Activated CD4-positive, alpha-beta T cell treated with anti-CD3 and anti-CD28 coated beads, Interleukin-2, amount 10 ng/mL, durations not matched to agents 7 days and 5 days (primary cell): ENCODE measurements at regions not wholly inside any gene's neighbourhood (a gene's known extent, or its start where the extent isn't known, plus 50 kb on each side); places are given as distances from the start of the nearest gene placed in this dataset.
"Not testable (repeated sequence)": the region's sequence is repeated elsewhere in the genome, so short reads cannot be mapped to it uniquely, and the experiment has no call there.

Experiments
- CTCF ChIA-PET: fragments of 350-600 bp; sonication (Branson Sonifier 250); formaldehyde crosslinking; loops from one replicate; lab custom pipeline; 2021; ENCODE audit warnings: antibody characterized with exemption; lab: Charles Lee
- POLR2A ChIA-PET: fragments of 350-600 bp; sonication (Branson Sonifier 250); formaldehyde crosslinking; loops from one replicate; lab custom pipeline; 2021; ENCODE audit warnings: antibody characterized with exemption; lab: Charles Lee
- DNase-seq: peaks from one replicate; pipeline ENCODE4 v3.0.0-alpha.2; 2020
- H3K27ac Mint-ChIP-seq: one replicate; pipeline ENCODE4 v1.8.0; 2021; ENCODE audit warnings: mild to moderate bottlenecking, moderate library complexity, mixed read lengths
- H3K27me3 Mint-ChIP-seq: one replicate; pipeline ENCODE4 v1.8.0; 2021; ENCODE audit warnings: mixed read lengths
- H3K36me3 Mint-ChIP-seq: one replicate; pipeline ENCODE4 v1.8.0; 2021; ENCODE audit warnings: low read depth, mixed read lengths
- H3K4me1 Mint-ChIP-seq: one replicate; pipeline ENCODE4 v1.8.0; 2021; ENCODE audit warnings: mixed read lengths
- H3K4me3 Mint-ChIP-seq: one replicate; pipeline ENCODE4 v1.8.0; 2021; ENCODE audit warnings: mild to moderate bottlenecking, moderate library complexity, mixed read lengths
- H3K9me3 Mint-ChIP-seq: one replicate; pipeline ENCODE4 v1.8.0; 2021; ENCODE audit warnings: mixed read lengths

DNA sequence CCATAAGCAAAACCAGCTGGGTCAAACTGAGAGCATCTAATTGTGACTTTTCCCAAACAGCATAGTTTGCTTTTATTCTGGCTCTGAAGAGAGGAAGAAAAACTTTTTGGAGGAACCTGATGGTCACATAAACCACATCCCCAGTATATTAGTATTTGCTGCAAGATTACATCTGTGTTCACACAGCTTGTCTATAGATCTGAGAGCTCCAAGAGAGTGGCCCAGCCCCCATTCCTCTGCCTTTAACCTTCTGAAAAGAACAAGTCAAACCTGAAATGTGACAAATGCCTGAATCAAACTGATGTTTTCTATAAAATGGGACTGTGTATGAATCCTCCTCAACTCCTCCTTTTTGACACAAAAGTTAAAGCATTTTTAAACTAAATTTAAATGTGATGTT is 435.2 kb downstream of the ZNF479 start:
- H3K9me3 Mint-ChIP-seq, result peaks cover 44% of the 10 kb centered on the region
- CTCF ChIA-PET, H3K27ac Mint-ChIP-seq, H3K36me3 Mint-ChIP-seq, H3K27me3 Mint-ChIP-seq, H3K4me1 Mint-ChIP-seq, H3K4me3 Mint-ChIP-seq, DNase-seq, POLR2A ChIA-PET: not testable (repeated sequence)

DNA sequence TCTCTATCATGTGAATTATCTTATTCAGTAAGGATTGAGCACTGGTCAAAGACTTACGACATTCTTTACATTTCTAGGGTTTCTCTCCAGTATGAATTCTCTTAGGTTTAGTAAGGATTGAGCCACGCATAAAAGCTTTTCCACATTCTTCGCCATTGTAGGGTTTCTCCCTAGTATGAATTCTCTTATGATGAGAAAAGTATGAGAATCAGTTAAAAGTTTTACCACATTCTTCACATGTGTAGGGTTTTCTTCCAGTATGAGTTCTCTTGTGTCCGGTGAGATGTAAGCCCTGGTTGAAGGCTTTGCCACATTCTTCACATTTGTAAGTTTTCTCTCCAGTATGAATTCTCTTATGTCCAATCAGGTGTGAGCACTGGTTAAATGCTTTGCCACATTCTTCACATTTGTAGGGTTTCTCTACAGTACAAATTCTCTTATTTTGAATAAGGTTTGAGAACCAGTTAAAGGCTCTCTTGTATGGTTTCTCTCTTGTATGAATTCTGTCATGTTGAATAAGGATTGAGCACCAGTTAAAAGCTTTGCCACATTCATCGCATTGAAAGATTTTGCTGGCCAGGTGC is 445.9 kb downstream of the ZNF479 start:
- Mint-ChIP-seq H3K36me3 (no peaks in the 10 kb centered on the region), H3K27me3 (no peaks in the 10 kb centered on the region), H3K4me3 (no peak overlapping the region), H3K27ac (no peak overlapping the region), H3K9me3 (peaks cover 47% of the 10 kb centered on the region), H3K4me1 (no peaks in the 10 kb centered on the region)
- ChIA-PET POLR2A (no interaction called here), CTCF (no interaction called here)
- DNase-seq, result no peak

DNA sequence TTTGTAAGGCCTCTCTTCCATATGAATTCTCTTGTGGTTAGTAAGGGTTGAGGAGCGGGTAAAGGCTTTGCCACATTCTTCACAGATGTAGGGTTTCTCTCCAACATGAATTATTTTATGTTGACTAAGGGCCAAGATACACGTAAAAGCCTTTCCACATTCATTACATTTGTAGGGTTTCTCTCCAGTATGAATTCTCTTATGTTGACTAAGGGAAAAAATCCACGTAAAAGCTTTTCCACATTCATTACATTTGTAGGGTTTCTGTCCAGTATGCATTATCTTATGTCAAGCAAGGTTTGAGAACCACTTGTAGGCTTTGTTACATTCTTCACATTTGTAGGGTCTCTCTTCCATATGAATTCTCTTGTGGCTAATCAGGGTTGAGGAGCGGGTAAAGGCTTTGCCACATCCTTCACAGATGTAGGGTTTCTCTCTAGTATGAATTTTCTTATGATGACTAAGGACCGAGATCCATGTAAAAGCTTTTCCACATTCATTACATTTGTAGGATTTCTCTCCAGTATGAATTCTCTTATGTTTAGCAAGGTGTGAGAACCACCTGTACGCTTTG is 493.0 kb downstream of the ZNF479 start:
- peaks cover 8% of the 10 kb centered on the region for H3K36me3 Mint-ChIP-seq
- no peak overlapping the region for H3K4me3 Mint-ChIP-seq
- DNase-seq, result no peak
- no peak overlapping the region for H3K27ac Mint-ChIP-seq
- ChIA-PET CTCF (no interaction called here), POLR2A (no interaction called here)
- H3K27me3 Mint-ChIP-seq, result no peaks in the 10 kb centered on the region
- H3K4me1 Mint-ChIP-seq, result no peaks in the 10 kb centered on the region
- H3K9me3 Mint-ChIP-seq, result peaks cover 58% of the 10 kb centered on the region

- Mint-ChIP-seq H3K27ac (no peak overlapping the region), H3K9me3 (peaks cover 49% of the 10 kb centered on the region), H3K4me1 (no peaks in the 10 kb centered on the region), H3K27me3 (no peaks in the 10 kb centered on the region), H3K36me3 (no peaks in the 10 kb centered on the region), H3K4me3 (no peak overlapping the region)
- CTCF ChIA-PET, result no interaction called here
- POLR2A ChIA-PET, result no interaction called here
- DNase-seq, result no peak
These were observed 493.7 kb upstream of the NUPR2 start for GRCh38 chr7:56609852-56610355.

DNA sequence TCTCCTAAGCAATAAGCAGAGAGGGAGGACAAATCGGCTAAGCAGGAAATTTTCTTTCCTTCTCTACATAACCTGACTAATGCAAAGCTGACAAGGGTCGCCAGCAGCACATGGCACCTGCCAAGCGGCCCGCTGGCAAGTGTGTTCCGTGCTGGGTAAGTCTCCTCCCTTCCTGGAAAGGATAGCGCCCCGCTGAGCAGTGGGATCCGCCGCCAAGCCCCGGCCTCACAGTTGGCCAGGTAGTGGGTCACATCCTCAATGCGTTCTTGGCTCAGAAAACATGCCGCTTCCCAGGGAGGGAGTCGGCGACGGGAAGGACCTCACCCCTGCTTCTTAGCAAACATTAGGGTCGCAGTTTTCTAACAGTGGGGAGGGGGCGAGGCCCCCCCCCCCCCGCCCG is 488.9 kb upstream of the NUPR2 start:
- H3K9me3 Mint-ChIP-seq, result peaks cover 42% of the 10 kb centered on the region
- no peak for DNase-seq
- H3K4me1 Mint-ChIP-seq, result no peaks in the 10 kb centered on the region
- H3K36me3 Mint-ChIP-seq, result no peaks in the 10 kb centered on the region
- H3K27me3 Mint-ChIP-seq, result no peaks in the 10 kb centered on the region
- CTCF ChIA-PET, result no interaction called here
- POLR2A ChIA-PET, result no interaction called here
- no peak overlapping the region for H3K27ac Mint-ChIP-seq
- H3K4me3 Mint-ChIP-seq, result no peak overlapping the region

DNA sequence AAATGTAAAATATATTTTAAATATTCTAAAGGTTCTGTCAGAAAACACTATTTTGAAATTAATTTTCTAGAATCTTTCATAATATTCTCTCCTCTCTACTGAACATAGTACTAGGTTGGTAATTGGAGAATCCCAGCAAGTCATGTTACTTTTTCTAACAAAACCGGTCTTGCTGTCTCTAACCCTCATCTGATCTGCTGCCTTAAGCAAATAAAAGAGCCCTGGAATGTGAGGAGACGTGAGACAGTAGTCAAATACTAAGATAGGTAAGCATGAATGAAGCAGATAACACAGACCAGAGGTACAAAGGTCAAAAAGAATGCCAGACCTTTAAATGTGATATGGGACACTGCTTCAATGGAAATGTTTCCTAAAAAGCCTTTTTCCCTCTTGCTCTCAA is 462.4 kb upstream of the NUPR2 start:
- no peak for DNase-seq
- no peaks in the 10 kb centered on the region for H3K27me3 Mint-ChIP-seq
- no peak overlapping the region for H3K27ac Mint-ChIP-seq
- H3K4me1 Mint-ChIP-seq, result no peaks in the 10 kb centered on the region
- no peak overlapping the region for H3K4me3 Mint-ChIP-seq
- POLR2A ChIA-PET, result no interaction called here
- no peaks in the 10 kb centered on the region for H3K36me3 Mint-ChIP-seq
- CTCF ChIA-PET, result no interaction called here
- H3K9me3 Mint-ChIP-seq, result peaks cover 43% of the 10 kb centered on the region

DNA sequence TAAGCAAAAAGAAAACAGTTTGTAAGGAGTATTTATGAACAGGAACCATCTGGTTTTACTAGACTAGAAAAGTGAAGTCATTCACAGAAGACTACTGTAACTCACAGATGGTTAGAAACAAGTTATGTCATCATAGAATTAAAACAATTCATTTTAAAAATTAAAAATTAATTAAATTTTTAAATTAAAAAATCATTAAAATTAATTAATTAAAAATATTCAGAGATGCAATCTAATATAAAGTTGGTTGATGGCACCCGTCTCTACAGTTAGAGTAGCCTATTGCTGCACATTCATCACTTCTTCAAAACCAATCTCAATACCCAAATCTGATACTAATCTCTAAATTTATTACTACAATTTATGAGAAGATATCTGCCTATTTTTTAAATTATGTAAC is 454.8 kb upstream of the NUPR2 start:
- H3K27me3 Mint-ChIP-seq, result no peaks in the 10 kb centered on the region
- DNase-seq, result no peak
- H3K36me3 Mint-ChIP-seq, result no peaks in the 10 kb centered on the region
- H3K27ac Mint-ChIP-seq, result no peak overlapping the region
- no peak overlapping the region for H3K4me3 Mint-ChIP-seq
- peaks cover 29% of the 10 kb centered on the region for H3K9me3 Mint-ChIP-seq
- H3K4me1 Mint-ChIP-seq, result no peaks in the 10 kb centered on the region
- CTCF ChIA-PET, result no interaction called here
- POLR2A ChIA-PET, result no interaction called here

- peaks cover 31% of the 10 kb centered on the region for H3K9me3 Mint-ChIP-seq
These were observed 422.6 kb upstream of the NUPR2 start for GRCh38 chr7:56538541-56539429.

DNA sequence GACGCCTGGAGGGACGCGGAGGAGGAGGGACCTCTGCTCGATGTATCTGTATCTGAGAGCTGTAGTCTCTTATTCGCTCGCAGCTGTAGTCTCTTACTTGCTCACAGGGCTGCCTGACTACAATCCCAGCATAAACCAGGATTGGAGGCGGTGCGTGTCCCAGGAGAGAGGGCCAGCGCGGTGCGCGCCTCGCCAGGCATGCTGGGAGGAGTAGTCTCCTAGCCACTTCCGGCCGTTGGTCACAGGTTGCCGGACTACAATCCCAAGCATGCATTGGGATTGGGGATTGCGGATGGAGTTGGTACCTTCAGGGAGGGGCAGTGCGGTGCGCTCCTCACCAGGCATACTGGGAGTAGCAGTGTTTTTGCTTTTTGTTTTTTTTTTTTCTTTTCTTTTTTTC is 421.7 kb upstream of the NUPR2 start:
- no peak overlapping the region for H3K27ac Mint-ChIP-seq
- no peak overlapping the region for H3K4me3 Mint-ChIP-seq
- H3K27me3 Mint-ChIP-seq, result no peaks in the 10 kb centered on the region
- no peak for DNase-seq
- CTCF ChIA-PET, result no interaction called here
- H3K9me3 Mint-ChIP-seq, result peaks cover 34% of the 10 kb centered on the region
- no peaks in the 10 kb centered on the region for H3K36me3 Mint-ChIP-seq
- no peaks in the 10 kb centered on the region for H3K4me1 Mint-ChIP-seq
- POLR2A ChIA-PET, result no interaction called here

More at GRCh38 chr7:56538541-56539429, 422.6 kb upstream of the NUPR2 start:
- Mint-ChIP-seq H3K27ac (no peak overlapping the region), H3K27me3 (no peaks in the 10 kb centered on the region), H3K4me1 (no peaks in the 10 kb centered on the region), H3K4me3 (no peak overlapping the region), H3K36me3 (no peaks in the 10 kb centered on the region)
- DNase-seq, result no peak
- CTCF ChIA-PET, result no interaction called here
- POLR2A ChIA-PET, result no interaction called here

DNA sequence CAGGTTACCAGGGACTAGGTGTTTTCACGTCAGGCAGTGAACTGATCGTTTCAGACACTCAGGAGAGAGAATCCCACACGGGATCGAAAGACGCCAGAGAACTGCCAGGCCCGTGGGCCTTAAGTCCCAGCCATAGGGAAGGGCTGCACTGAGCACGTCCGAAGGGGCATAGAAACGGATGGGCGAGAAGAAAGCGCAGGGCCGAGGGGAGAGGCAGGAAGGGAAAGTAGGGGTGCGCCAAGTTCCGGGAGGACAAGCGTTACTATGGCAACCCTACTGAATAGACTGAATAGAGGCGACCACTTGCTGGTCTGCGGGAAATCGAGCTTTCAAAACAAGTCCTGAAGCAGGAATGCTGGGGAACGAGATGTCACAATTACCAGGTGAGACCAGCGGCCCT is 421.3 kb upstream of the NUPR2 start:
- H3K4me1 Mint-ChIP-seq, result no peaks in the 10 kb centered on the region
- CTCF ChIA-PET, result no interaction called here
- H3K4me3 Mint-ChIP-seq, result no peak overlapping the region

GRCh38 chr7:56495165-56495564 is 378.9 kb upstream of the NUPR2 start:
- no peaks in the 10 kb centered on the region for H3K4me1 Mint-ChIP-seq
- peaks cover 31% of the 10 kb centered on the region for H3K9me3 Mint-ChIP-seq
- CTCF ChIA-PET, result no interaction called here
- POLR2A ChIA-PET, result no interaction called here
- H3K27me3 Mint-ChIP-seq, result no peaks in the 10 kb centered on the region
- no peak for DNase-seq
- no peak overlapping the region for H3K4me3 Mint-ChIP-seq
- H3K36me3 Mint-ChIP-seq, result no peaks in the 10 kb centered on the region
- no peak overlapping the region for H3K27ac Mint-ChIP-seq

More for the DNA sequence above, 421.3 kb upstream of the NUPR2 start:
- H3K9me3 Mint-ChIP-seq, result peaks cover 34% of the 10 kb centered on the region
- POLR2A ChIA-PET, result no interaction called here
- H3K36me3 Mint-ChIP-seq, result no peaks in the 10 kb centered on the region
- no peak overlapping the region for H3K27ac Mint-ChIP-seq
- H3K27me3 Mint-ChIP-seq, result no peaks in the 10 kb centered on the region
- DNase-seq, result no peak

DNA sequence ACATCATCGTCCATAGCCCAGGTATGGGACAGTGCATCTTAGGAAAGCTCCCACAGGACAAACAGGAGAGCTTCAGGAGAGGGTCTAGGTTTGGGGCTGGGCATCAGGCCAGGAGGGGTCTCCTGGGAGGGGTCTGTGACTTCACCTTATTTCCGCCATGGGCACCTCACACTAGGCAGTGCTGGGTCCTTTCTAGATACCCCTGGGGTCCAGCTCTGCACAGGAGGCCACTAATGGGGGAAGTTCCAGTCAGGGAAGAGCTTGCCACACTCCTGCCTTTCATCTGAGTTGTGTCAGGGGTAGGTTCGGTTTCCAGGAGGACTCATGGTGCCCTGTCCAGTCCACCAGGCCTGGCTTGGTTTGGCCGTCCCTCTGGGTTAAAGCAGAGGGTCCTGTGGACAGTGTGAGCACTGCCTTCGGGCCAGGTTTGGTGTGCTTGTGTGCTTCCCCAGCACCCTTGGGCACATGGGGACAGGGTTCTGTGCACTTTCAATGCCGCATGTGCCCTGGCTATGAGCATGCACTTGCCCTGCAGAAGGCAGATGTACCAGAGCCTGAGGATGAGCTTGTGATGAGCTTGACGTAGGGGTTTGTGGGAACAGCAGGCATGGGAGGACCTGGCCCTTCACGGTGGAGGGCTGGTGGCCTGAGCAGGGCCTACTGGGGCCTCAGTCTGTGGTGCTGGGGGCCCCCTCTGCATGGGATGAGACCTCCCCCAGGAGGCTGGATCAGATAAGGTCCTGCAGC is 377.7 kb upstream of the NUPR2 start:
- Mint-ChIP-seq H3K9me3 (peaks cover 23% of the 10 kb centered on the region), H3K27ac (no peak overlapping the region), H3K4me3 (no peak overlapping the region), H3K27me3 (no peaks in the 10 kb centered on the region), H3K36me3 (no peaks in the 10 kb centered on the region), H3K4me1 (no peaks in the 10 kb centered on the region)
- ChIA-PET CTCF (no interaction called here), POLR2A (no interaction called here)
- DNase-seq, result no peak

DNA sequence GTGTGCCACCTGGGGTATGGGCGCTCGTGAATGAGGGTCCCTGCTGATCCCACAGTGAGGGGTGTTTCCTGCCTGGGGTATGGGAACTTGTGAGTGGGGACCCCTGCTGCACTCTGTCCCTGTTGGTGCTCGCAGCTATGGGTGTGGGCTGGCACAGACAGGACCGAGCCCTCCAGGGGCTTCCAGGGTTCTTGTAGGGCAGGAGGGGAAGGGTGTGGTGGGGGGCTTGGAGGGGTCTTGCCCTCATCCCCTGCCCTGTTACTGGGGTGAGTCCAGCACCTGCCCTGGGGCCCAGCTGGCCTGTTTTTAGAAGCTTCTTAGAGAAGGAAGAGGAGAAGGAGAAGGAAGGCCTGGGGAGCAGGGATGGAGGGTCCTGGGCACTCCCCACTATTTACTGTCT is 377.0 kb upstream of the NUPR2 start:
- no peak overlapping the region for H3K4me3 Mint-ChIP-seq
- POLR2A ChIA-PET, result no interaction called here

More for the DNA sequence above, 377.0 kb upstream of the NUPR2 start:
- Mint-ChIP-seq H3K4me1 (no peaks in the 10 kb centered on the region), H3K9me3 (peaks cover 21% of the 10 kb centered on the region), H3K27ac (no peak overlapping the region), H3K27me3 (no peaks in the 10 kb centered on the region), H3K36me3 (no peaks in the 10 kb centered on the region)
- DNase-seq, result no peak
- CTCF ChIA-PET, result no interaction called here
